ENCODE measurements at regions not wholly inside any gene's neighbourhood (a gene's known extent, or its start where the extent isn't known, plus 50 kb on each side); places are given as distances from the start of the nearest gene placed in this dataset.

GRCh38 chr12:97923546-97923945 is 460.9 kb downstream of the RMST start:
- Histone ChIP-seq H3K9me3 (ENCODE audit: control insufficient read depth in 2 of 3, low read length in 3 of 3) (no peaks in the 10 kb centered on the region), H3K27me3 (ENCODE audit: control insufficient read depth in 2 of 2, insufficient read depth in 2 of 2, low read length in 2 of 2) (no peaks in the 10 kb centered on the region), H3K36me3 (ENCODE audit: control insufficient read depth in 2 of 3, insufficient read depth in 3 of 3, low read length in 3 of 3) (no peaks in the 10 kb centered on the region), H3K4me1 (ENCODE audit: control insufficient read depth in 2 of 2, insufficient read depth in 2 of 2, low read length in 2 of 2) (no peaks in the 10 kb centered on the region), H3K4me3 (ENCODE audit: low read length) (no peak overlapping the region), H3K27ac (ENCODE audit: low read depth, low read length) (no peak overlapping the region)
- H3K27me3 Mint-ChIP-seq: peaks cover 0 to 8% (median 0%) of the 10 kb centered on the region in 5 donors
- POLR2A ChIA-PET: no interaction called here
- no peak for DNase-seq
- H3K27ac Mint-ChIP-seq: no peak overlapping the region
- H3K4me3 Mint-ChIP-seq: no peak overlapping the region
- intact Hi-C loops (cut with micrococcal nuclease): no loop called here
- CTCF ChIA-PET: no interaction called here
- peaks cover 0 to 7% (median 2%) of the 10 kb centered on the region in 11 donors for H3K9me3 Mint-ChIP-seq
- ATAC-seq: no peak
- H3K4me1 Mint-ChIP-seq: no peaks in the 10 kb centered on the region
- no peaks in the 10 kb centered on the region for H3K36me3 Mint-ChIP-seq

- no peak for DNase-seq
- H3K27me3 ChIP-seq (ENCODE audit: control insufficient read depth in 2 of 2, insufficient read depth in 2 of 2, low read length in 2 of 2): no peaks in the 10 kb centered on the region
- Mint-ChIP-seq H3K9me3 (peaks cover 0 to 7% (median 2%) of the 10 kb centered on the region in 11 donors), H3K4me3 (no peak overlapping the region), H3K27ac (no peak overlapping the region), H3K27me3 (peaks cover 0 to 8% (median 0%) of the 10 kb centered on the region in 5 donors), H3K36me3 (no peaks in the 10 kb centered on the region), H3K4me1 (no peaks in the 10 kb centered on the region)
- no peaks in the 10 kb centered on the region for H3K9me3 ChIP-seq (ENCODE audit: control insufficient read depth in 2 of 3, low read length in 3 of 3)
- H3K27ac ChIP-seq (ENCODE audit: low read depth, low read length): no peak overlapping the region
- ChIA-PET CTCF (no interaction called here), POLR2A (no interaction called here)
- H3K4me1 ChIP-seq (ENCODE audit: control insufficient read depth in 2 of 2, insufficient read depth in 2 of 2, low read length in 2 of 2): no peaks in the 10 kb centered on the region
- no peaks in the 10 kb centered on the region for H3K36me3 ChIP-seq (ENCODE audit: control insufficient read depth in 2 of 3, insufficient read depth in 3 of 3, low read length in 3 of 3)
- H3K4me3 ChIP-seq (ENCODE audit: low read length): no peak overlapping the region
- intact Hi-C loops (cut with micrococcal nuclease): no loop called here
- no peak for ATAC-seq
Observed at GRCh38 chr12:97924122-97924521, 461.5 kb downstream of the RMST start.

GRCh38 chr12:97927977-97928376 is 465.4 kb downstream of the RMST start:
- CTCF ChIA-PET: no interaction called here
- Histone ChIP-seq H3K4me3 (ENCODE audit: low read length) (no peak overlapping the region), H3K36me3 (ENCODE audit: control insufficient read depth in 2 of 3, insufficient read depth in 3 of 3, low read length in 3 of 3) (no peaks in the 10 kb centered on the region), H3K27me3 (ENCODE audit: control insufficient read depth in 2 of 2, insufficient read depth in 2 of 2, low read length in 2 of 2) (no peaks in the 10 kb centered on the region), H3K9me3 (ENCODE audit: control insufficient read depth in 2 of 3, low read length in 3 of 3) (no peaks in the 10 kb centered on the region), H3K27ac (ENCODE audit: low read depth, low read length) (no peak overlapping the region), H3K4me1 (ENCODE audit: control insufficient read depth in 2 of 2, insufficient read depth in 2 of 2, low read length in 2 of 2) (no peaks in the 10 kb centered on the region)
- intact Hi-C loops (cut with micrococcal nuclease): no loop called here
- no peak for ATAC-seq
- DNase-seq: no peak
- Mint-ChIP-seq H3K27ac (no peak overlapping the region), H3K36me3 (no peaks in the 10 kb centered on the region), H3K27me3 (no peaks in the 10 kb centered on the region), H3K4me3 (no peak overlapping the region), H3K9me3 (peaks cover 0 to 3% (median 0%) of the 10 kb centered on the region in 11 donors), H3K4me1 (no peaks in the 10 kb centered on the region)
- POLR2A ChIA-PET: no interaction called here

GRCh38 chr12:97936165-97936564 is 473.6 kb downstream of the RMST start:
- Histone ChIP-seq H3K36me3 (ENCODE audit: control insufficient read depth in 2 of 3, insufficient read depth in 3 of 3, low read length in 3 of 3) (no peaks in the 10 kb centered on the region), H3K27me3 (ENCODE audit: control insufficient read depth in 2 of 2, insufficient read depth in 2 of 2, low read length in 2 of 2) (no peaks in the 10 kb centered on the region), H3K4me1 (ENCODE audit: control insufficient read depth in 2 of 2, insufficient read depth in 2 of 2, low read length in 2 of 2) (no peaks in the 10 kb centered on the region), H3K9me3 (ENCODE audit: control insufficient read depth in 2 of 3, low read length in 3 of 3) (no peaks in the 10 kb centered on the region), H3K4me3 (ENCODE audit: low read length) (no peak overlapping the region), H3K27ac (ENCODE audit: low read depth, low read length) (no peak overlapping the region)
- DNase-seq (no peak), ATAC-seq (no peak)
- intact Hi-C loops (cut with micrococcal nuclease): no loop called here
- ChIA-PET CTCF (no interaction called here), POLR2A (no interaction called here)
- Mint-ChIP-seq H3K36me3 (no peaks in the 10 kb centered on the region), H3K27ac (no peak overlapping the region), H3K4me3 (no peak overlapping the region), H3K9me3 (peaks cover 0 to 9% (median 7%) of the 10 kb centered on the region in 11 donors), H3K4me1 (no peaks in the 10 kb centered on the region), H3K27me3 (peaks cover 0 to 11% (median 0%) of the 10 kb centered on the region in 5 donors)

GRCh38 chr12:97938031-97938430 is 475.4 kb downstream of the RMST start:
- no peak overlapping the region for H3K27ac Mint-ChIP-seq
- no peaks in the 10 kb centered on the region for H3K4me1 Mint-ChIP-seq
- ATAC-seq (no peak), DNase-seq (no peak)
- H3K4me3 Mint-ChIP-seq: no peak overlapping the region
- CTCF ChIA-PET: no interaction called here
- Histone ChIP-seq H3K4me3 (ENCODE audit: low read length) (no peak overlapping the region), H3K27me3 (ENCODE audit: control insufficient read depth in 2 of 2, insufficient read depth in 2 of 2, low read length in 2 of 2) (no peaks in the 10 kb centered on the region), H3K4me1 (ENCODE audit: control insufficient read depth in 2 of 2, insufficient read depth in 2 of 2, low read length in 2 of 2) (no peaks in the 10 kb centered on the region), H3K9me3 (ENCODE audit: control insufficient read depth in 2 of 3, low read length in 3 of 3) (no peaks in the 10 kb centered on the region), H3K27ac (ENCODE audit: low read depth, low read length) (no peak overlapping the region), H3K36me3 (ENCODE audit: control insufficient read depth in 2 of 3, insufficient read depth in 3 of 3, low read length in 3 of 3) (no peaks in the 10 kb centered on the region)
- intact Hi-C loops (cut with micrococcal nuclease): no loop called here
- POLR2A ChIA-PET: no interaction called here
- no peaks in the 10 kb centered on the region for H3K36me3 Mint-ChIP-seq
- H3K27me3 Mint-ChIP-seq: peaks cover 0 to 11% (median 0%) of the 10 kb centered on the region in 5 donors
- H3K9me3 Mint-ChIP-seq: peaks cover 0 to 9% (median 7%) of the 10 kb centered on the region in 11 donors

GRCh38 chr12:97939156-97939555 is 476.6 kb downstream of the RMST start:
- no peak overlapping the region for H3K27ac ChIP-seq (ENCODE audit: low read depth, low read length)
- peaks cover 0 to 7% (median 0%) of the 10 kb centered on the region in 5 donors for H3K27me3 Mint-ChIP-seq
- no peak overlapping the region for H3K4me3 Mint-ChIP-seq
- H3K4me1 Mint-ChIP-seq: no peaks in the 10 kb centered on the region
- no peaks in the 10 kb centered on the region for H3K36me3 Mint-ChIP-seq
- H3K9me3 Mint-ChIP-seq: peaks cover 0 to 9% (median 4%) of the 10 kb centered on the region in 11 donors
- H3K4me1 ChIP-seq (ENCODE audit: control insufficient read depth in 2 of 2, insufficient read depth in 2 of 2, low read length in 2 of 2): no peaks in the 10 kb centered on the region
- H3K4me3 ChIP-seq (ENCODE audit: low read length): no peak overlapping the region
- no peak overlapping the region for H3K27ac Mint-ChIP-seq
- H3K27me3 ChIP-seq (ENCODE audit: control insufficient read depth in 2 of 2, insufficient read depth in 2 of 2, low read length in 2 of 2): no peaks in the 10 kb centered on the region
- intact Hi-C loops (cut with micrococcal nuclease): no loop called here
- H3K36me3 ChIP-seq (ENCODE audit: control insufficient read depth in 2 of 3, insufficient read depth in 3 of 3, low read length in 3 of 3): no peaks in the 10 kb centered on the region
- DNase-seq: no peak
- ATAC-seq: no peak
- H3K9me3 ChIP-seq (ENCODE audit: control insufficient read depth in 2 of 3, low read length in 3 of 3): no peaks in the 10 kb centered on the region
- ChIA-PET CTCF (no interaction called here), POLR2A (no interaction called here)

GRCh38 chr12:97940105-97940504 is 477.5 kb downstream of the RMST start:
- H3K4me1 Mint-ChIP-seq: no peaks in the 10 kb centered on the region
- no peak overlapping the region for H3K27ac ChIP-seq (ENCODE audit: low read depth, low read length)
- no peaks in the 10 kb centered on the region for H3K27me3 ChIP-seq (ENCODE audit: control insufficient read depth in 2 of 2, insufficient read depth in 2 of 2, low read length in 2 of 2)
- intact Hi-C loops (cut with micrococcal nuclease): no loop called here
- ChIA-PET POLR2A (no interaction called here), CTCF (no interaction called here)
- no peak for ATAC-seq
- no peaks in the 10 kb centered on the region for H3K36me3 Mint-ChIP-seq
- no peak overlapping the region for H3K27ac Mint-ChIP-seq
- DNase-seq: no peak
- H3K27me3 Mint-ChIP-seq: peaks cover 0 to 7% (median 0%) of the 10 kb centered on the region in 5 donors
- H3K4me1 ChIP-seq (ENCODE audit: control insufficient read depth in 2 of 2, insufficient read depth in 2 of 2, low read length in 2 of 2): no peaks in the 10 kb centered on the region
- H3K4me3 ChIP-seq (ENCODE audit: low read length): no peak overlapping the region
- H3K9me3 Mint-ChIP-seq: peaks cover 0 to 9% (median 5%) of the 10 kb centered on the region in 11 donors
- no peaks in the 10 kb centered on the region for H3K36me3 ChIP-seq (ENCODE audit: control insufficient read depth in 2 of 3, insufficient read depth in 3 of 3, low read length in 3 of 3)
- no peak overlapping the region for H3K4me3 Mint-ChIP-seq
- H3K9me3 ChIP-seq (ENCODE audit: control insufficient read depth in 2 of 3, low read length in 3 of 3): no peaks in the 10 kb centered on the region
